OCI-LY3 (cell line): ENCODE measurements at regions not wholly inside any gene's neighbourhood (a gene's known extent, or its start where the extent isn't known, plus 50 kb on each side); places are given as distances from the start of the nearest gene placed in this dataset.
A peak's percentile ranks its signal among the peaks of the same experiment; 100 is the strongest.

Experiments
- H2AFZ ChIP-seq: fragments of 200-600, 300-600 bp; shearing (Covaris generic); 2 replicates; pipeline ENCODE4 v1.6.0; 2014; ENCODE audit warnings: antibody characterized with exemption, low read depth, low read length
- H3K27ac ChIP-seq: fragments of 200-600, 300-600 bp; sonication (generic); 2 replicates; pipeline ENCODE4 v1.5.1; 2014; ENCODE audit warnings: mild to moderate bottlenecking, low read length, moderate library complexity, mixed read lengths
- H3K27me3 ChIP-seq: fragments of 200-600, 300-600 bp; sonication (generic); 2 replicates; pipeline ENCODE4 v1.6.1; 2014; ENCODE audit warnings: low read depth, low read length, mixed read lengths
- H3K36me3 ChIP-seq: fragments of 200-600, 300-600 bp; sonication (generic); replicated peaks from 2 replicates; pipeline ENCODE3; 2014; ENCODE audit warnings: low read depth, low read length, mixed read lengths
- H3K4me1 ChIP-seq: fragments of 300-600, 200-600 bp; sonication (generic); 2 replicates; pipeline ENCODE4 v1.6.1; 2014; ENCODE audit warnings: low read length, mixed read lengths
- H3K4me2 ChIP-seq: fragments of 200-600, 300-600 bp; sonication (generic); 2 replicates; pipeline ENCODE4 v1.6.1; 2014; ENCODE audit warnings: low read length, mixed read lengths
- H3K4me3 ChIP-seq: fragments of 300-600, 200-600 bp; sonication (generic); 2 replicates; pipeline ENCODE4 v1.5.1; 2014; ENCODE audit warnings: antibody characterized with exemption, mild to moderate bottlenecking, low read length, moderate library complexity
- H3K79me2 ChIP-seq: fragments of 300-600, 200-600 bp; shearing (Covaris generic); 2 replicates; pipeline ENCODE4 v1.6.1; 2014; ENCODE audit warnings: mild to moderate bottlenecking, low read length, mixed read lengths
- H3K9ac ChIP-seq: fragments of 300-600, 200-600 bp; shearing (Covaris generic); 2 replicates; pipeline ENCODE4 v1.6.0; 2014; ENCODE audit warnings: mild to moderate bottlenecking, low read length, moderate library complexity
- H3K9me3 ChIP-seq: fragments of 200-600, 300-600 bp; shearing (Covaris generic); 2 replicates; pipeline ENCODE4 v1.6.1; 2014; ENCODE audit warnings: low read length, mixed read lengths; ENCODE audit not compliant: insufficient read depth
- H4K20me1 ChIP-seq: fragments of 200-600, 300-600 bp; sonication (generic); 2 replicates; pipeline ENCODE4 v1.6.1; 2016; ENCODE audit warnings: low read length, mixed read lengths; ENCODE audit not compliant: insufficient read depth
- EZH2phosphoT487 ChIP-seq: fragments of 200-600 bp; shearing (Covaris generic); IDR thresholded peaks from 2 replicates; pipeline ENCODE4 v1.6.1; 2018; ENCODE audit warnings: antibody characterized with exemption, mixed run types, low read depth
- TF ChIP-seq, protein P1 (sequence below): fragments of 200-600, 300-600 bp; sonication (generic); IDR thresholded peaks from 2 replicates; pipeline ENCODE4 v1.5.1; 2014; ENCODE audit warnings: antibody characterized with exemption, low read length, low read depth

DNA sequence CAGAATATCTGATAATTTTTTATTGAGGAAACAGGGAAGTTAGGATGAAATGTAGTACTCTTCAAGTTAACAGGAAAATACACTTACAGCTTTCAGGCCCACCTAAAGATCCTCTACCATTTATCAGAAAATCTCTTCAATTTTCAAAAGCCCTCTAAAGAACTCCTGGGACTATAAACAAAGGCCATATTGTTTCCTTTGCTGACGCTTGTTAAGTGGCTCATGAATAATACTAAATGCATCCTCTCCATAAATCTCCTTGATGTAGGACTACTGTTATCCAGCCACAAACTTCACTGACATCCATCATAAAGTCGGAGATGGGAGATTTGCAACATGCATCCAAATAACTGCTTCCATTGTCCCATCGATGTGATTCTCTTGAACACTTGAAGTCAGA lies 326.5 kb downstream of the ZIC1 start:
- no peaks in the 10 kb centered on the region for H4K20me1 ChIP-seq
- no peak overlapping the region for H3K4me3 ChIP-seq
- no peaks in the 10 kb centered on the region for H3K79me2 ChIP-seq
- no peak overlapping the region for H3K9ac ChIP-seq
- H3K9me3 ChIP-seq, result no peaks in the 10 kb centered on the region
- no peaks in the 10 kb centered on the region for H3K36me3 ChIP-seq
- H3K4me1 ChIP-seq, result peaks cover 6% of the 10 kb centered on the region; the same call in 1 of the 2 replicates
- no peak overlapping the region for H3K4me2 ChIP-seq
- H3K27me3 ChIP-seq, result no peaks in the 10 kb centered on the region
- no peak overlapping the region for H3K27ac ChIP-seq
- TF ChIP-seq EZH2phosphoT487, result no peak
- TF ChIP-seq, protein P1, sequence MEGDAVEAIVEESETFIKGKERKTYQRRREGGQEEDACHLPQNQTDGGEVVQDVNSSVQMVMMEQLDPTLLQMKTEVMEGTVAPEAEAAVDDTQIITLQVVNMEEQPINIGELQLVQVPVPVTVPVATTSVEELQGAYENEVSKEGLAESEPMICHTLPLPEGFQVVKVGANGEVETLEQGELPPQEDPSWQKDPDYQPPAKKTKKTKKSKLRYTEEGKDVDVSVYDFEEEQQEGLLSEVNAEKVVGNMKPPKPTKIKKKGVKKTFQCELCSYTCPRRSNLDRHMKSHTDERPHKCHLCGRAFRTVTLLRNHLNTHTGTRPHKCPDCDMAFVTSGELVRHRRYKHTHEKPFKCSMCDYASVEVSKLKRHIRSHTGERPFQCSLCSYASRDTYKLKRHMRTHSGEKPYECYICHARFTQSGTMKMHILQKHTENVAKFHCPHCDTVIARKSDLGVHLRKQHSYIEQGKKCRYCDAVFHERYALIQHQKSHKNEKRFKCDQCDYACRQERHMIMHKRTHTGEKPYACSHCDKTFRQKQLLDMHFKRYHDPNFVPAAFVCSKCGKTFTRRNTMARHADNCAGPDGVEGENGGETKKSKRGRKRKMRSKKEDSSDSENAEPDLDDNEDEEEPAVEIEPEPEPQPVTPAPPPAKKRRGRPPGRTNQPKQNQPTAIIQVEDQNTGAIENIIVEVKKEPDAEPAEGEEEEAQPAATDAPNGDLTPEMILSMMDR, result no peak
- 0 out of 2 replicates have a peak overlapping the region, but pooled peaks have one; percentile 19 for H2AFZ ChIP-seq

DNA sequence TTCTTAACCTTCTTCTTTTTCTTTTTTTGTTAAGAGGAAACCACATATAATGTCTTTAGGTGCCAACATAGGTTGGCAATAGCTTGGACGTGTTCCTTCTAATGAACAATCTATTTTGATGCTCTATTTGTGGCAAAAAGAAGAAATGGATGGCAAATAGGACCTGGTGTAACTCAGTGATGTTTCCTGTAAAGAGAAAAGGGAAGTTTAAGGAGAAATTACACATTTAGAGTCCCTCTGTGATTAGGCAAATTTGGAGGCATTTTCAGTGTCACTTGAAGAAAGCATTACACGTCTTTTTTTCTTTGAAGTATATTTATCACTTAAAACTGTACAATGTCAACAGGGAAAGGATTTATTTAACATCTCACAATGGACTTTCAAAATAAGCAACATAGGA lies 327.1 kb downstream of the ZIC1 start:
- peak overlapping the region; percentile 27; the same call in 1 of the 2 replicates for H2AFZ ChIP-seq
- no peaks in the 10 kb centered on the region for H3K27me3 ChIP-seq
- H3K36me3 ChIP-seq, result no peaks in the 10 kb centered on the region
- H3K9ac ChIP-seq, result no peak overlapping the region
- no peak overlapping the region for H3K4me3 ChIP-seq
- TF ChIP-seq EZH2phosphoT487, result no peak
- TF ChIP-seq, protein P1, result no peak
- no peaks in the 10 kb centered on the region for H3K79me2 ChIP-seq
- no peak overlapping the region for H3K27ac ChIP-seq
- H3K4me1 ChIP-seq, result peaks cover 6% of the 10 kb centered on the region; the same call in 1 of the 2 replicates
- no peaks in the 10 kb centered on the region for H3K9me3 ChIP-seq
- no peaks in the 10 kb centered on the region for H4K20me1 ChIP-seq
- no peak overlapping the region for H3K4me2 ChIP-seq

DNA sequence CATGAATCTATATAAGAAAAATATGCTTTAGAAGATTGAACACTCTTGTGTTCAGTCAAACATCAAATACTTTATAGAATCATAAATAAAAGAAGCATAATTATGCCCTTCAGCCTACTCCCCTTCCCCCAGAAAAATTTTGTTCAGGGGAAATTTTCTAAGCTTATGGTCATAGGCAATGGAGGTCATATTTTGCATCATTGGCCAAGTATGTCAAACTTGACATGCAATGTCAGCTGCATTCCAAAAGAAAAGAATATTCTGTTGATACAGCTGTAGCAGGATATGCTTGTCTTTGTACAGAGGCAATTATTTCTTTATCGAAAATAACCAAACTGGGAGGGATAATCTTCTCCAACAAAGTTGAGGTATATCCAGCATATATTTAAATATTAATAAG lies 328.2 kb downstream of the ZIC1 start:
- no peak overlapping the region for H3K9ac ChIP-seq
- no peaks in the 10 kb centered on the region for H3K79me2 ChIP-seq
- H2AFZ ChIP-seq, result no peak overlapping the region
- no peaks in the 10 kb centered on the region for H3K9me3 ChIP-seq
- no peak overlapping the region for H3K27ac ChIP-seq
- no peak for TF ChIP-seq EZH2phosphoT487
- TF ChIP-seq, protein P1, result no peak
- no peaks in the 10 kb centered on the region for H3K27me3 ChIP-seq
- no peaks in the 10 kb centered on the region for H4K20me1 ChIP-seq
- no peaks in the 10 kb centered on the region for H3K36me3 ChIP-seq
- H3K4me1 ChIP-seq, result peaks cover 6% of the 10 kb centered on the region; the same call in 1 of the 2 replicates
- H3K4me2 ChIP-seq, result no peak overlapping the region
- H3K4me3 ChIP-seq, result no peak overlapping the region

DNA sequence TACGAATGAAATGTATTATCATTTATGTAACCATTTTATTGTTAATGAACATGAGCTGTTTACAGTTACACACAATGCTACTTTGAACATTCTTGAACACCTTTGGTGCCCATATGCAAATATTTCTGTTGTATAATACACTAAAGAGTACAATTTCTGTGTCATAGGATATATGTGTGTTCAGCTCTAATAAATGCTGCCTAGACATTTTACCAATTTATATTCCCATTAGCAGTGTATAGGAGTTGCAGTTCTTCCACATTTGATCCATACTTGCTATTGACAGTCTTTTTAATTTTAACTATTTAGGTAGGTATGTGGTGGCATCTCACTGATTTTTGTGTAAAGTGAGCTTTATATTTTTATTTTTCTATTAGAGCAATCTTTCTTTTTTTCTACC lies 331.8 kb downstream of the ZIC1 start:
- Histone ChIP-seq H3K27ac (no peak overlapping the region), H3K27me3 (no peaks in the 10 kb centered on the region), H3K9me3 (no peaks in the 10 kb centered on the region), H3K4me1 (peaks cover 6% of the 10 kb centered on the region; the same call in 1 of the 2 replicates), H2AFZ (no peak overlapping the region), H3K4me2 (no peak overlapping the region), H3K9ac (no peak overlapping the region), H3K36me3 (no peaks in the 10 kb centered on the region), H4K20me1 (no peaks in the 10 kb centered on the region), H3K4me3 (no peak overlapping the region), H3K79me2 (no peaks in the 10 kb centered on the region)
- TF ChIP-seq, protein P1, result no peak
- TF ChIP-seq EZH2phosphoT487, result no peak
